Prostate gland (tissue), 2 donors: ENCODE measurements at regions not wholly inside any gene's neighbourhood (a gene's known extent, or its start where the extent isn't known, plus 50 kb on each side); places are given as distances from the start of the nearest gene placed in this dataset.

Source experiments
- CTCF ChIP-seq, 4 experiments: fragments of 200-600 bp in 2 of 4; fragments of 450-650 bp in 2 of 4; sonication (generic) in 2 of 4; IDR thresholded peaks; 1 replicate in 3 of 4; 2 replicates in 1 of 4; pipeline ENCODE4 v1.5.1; 2016 to 2019; ENCODE audit warnings: antibody characterized with exemption in 4 of 4, mild to moderate bottlenecking in 2 of 4, moderate library complexity in 2 of 4
- POLR2A ChIP-seq: fragments of 450-650 bp; IDR thresholded peaks from one replicate; pipeline ENCODE4 v1.6.1; 2016; ENCODE audit warnings: antibody characterized with exemption, mild to moderate bottlenecking
- POLR2AphosphoS5 ChIP-seq: sonication (generic); formaldehyde crosslinking; IDR thresholded peaks from one replicate; pipeline ENCODE4 v1.6.1; 2017; ENCODE audit warnings: antibody characterized with exemption

DNA sequence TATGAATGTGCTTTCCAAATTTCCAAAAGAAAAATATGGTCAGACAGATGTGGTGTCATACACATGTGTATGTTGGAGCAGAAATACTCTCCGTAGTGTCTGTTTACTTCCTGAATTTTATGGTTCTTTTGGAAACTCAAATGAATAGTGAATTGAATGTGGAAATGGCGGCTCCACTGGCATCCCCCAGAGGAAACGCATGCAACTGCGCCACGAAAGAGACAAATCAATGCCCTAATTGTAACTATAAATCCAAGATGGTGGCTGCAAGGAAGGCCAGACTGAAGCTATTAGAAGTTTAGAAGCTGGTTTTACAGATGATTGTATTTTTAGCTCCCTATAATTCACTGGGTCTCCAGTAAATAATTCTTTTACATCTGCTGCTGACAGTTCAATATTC, 246.7 kb downstream of the FGFR2 start:
- TF ChIP-seq CTCF (IDR thresholded peaks at IDR 0.05) (no peak), POLR2A (no peak), POLR2AphosphoS5 (no peak)
